Adrenal gland (tissue), 5 donors: ENCODE measurements at regions not wholly inside any gene's neighbourhood (a gene's known extent, or its start where the extent isn't known, plus 50 kb on each side); places are given as distances from the start of the nearest gene placed in this dataset.

Experiments
- POLR2A ChIP-seq, 2 donors: fragments of 450-650 bp; IDR thresholded peaks; one replicate each; pipeline ENCODE4 v1.6.1; 2017; ENCODE audit warnings: antibody characterized with exemption in 2 of 2, mild to moderate bottlenecking in 2 of 2, moderate library complexity in 1 of 2
- TF ChIP-seq, protein P1 (sequence below), 6 experiments: fragments of 450-650 bp in 4 of 6; fragments of 200-600 bp in 2 of 6; sonication (generic) in 1 of 6; IDR thresholded peaks; 1 replicate in 5 of 6; 2 replicates in 1 of 6; pipeline versions ENCODE4 v1.5.1 to v1.8.0; 2016 to 2021; ENCODE audit warnings: antibody characterized with exemption in 6 of 6, mild to moderate bottlenecking in 2 of 6, moderate library complexity in 1 of 6
- donor health status: DM: no; HTN: no; CAD: no.

DNA sequence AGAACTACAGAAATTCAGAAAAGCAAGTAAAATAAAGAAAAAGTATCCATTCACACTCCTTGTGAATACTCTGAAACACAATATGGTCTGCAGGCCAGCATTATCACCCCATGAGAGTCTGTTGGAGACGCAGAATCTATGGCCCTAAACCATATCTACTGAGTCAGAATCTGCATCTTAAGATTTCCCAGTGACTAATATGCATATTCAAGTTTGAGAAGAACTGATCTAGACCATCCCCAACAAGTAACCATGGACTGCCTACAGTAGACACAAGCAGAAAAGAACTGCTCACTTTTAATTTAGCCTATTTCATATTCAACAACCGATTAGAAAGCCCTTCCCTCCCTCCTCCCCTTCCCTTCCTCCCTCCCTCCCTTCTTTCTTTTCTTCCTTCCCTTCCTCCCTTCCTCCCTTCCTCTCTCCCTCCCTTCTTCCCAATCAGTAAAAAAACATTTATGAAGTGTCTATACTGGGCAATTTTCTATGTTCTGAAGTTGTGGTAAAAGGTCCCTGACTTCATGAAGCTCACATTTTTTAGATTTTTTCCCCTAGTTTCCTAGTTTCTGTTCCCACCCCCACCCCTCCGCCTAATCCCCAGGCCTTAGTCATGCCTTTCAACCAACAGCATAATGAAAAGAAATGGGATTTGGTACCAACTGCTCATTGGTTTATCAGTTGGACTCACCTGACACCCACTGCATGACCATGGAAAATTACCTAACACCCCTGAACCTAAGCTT is 125.2 kb downstream of the CNTN3 start:
- TF ChIP-seq, protein P1, sequence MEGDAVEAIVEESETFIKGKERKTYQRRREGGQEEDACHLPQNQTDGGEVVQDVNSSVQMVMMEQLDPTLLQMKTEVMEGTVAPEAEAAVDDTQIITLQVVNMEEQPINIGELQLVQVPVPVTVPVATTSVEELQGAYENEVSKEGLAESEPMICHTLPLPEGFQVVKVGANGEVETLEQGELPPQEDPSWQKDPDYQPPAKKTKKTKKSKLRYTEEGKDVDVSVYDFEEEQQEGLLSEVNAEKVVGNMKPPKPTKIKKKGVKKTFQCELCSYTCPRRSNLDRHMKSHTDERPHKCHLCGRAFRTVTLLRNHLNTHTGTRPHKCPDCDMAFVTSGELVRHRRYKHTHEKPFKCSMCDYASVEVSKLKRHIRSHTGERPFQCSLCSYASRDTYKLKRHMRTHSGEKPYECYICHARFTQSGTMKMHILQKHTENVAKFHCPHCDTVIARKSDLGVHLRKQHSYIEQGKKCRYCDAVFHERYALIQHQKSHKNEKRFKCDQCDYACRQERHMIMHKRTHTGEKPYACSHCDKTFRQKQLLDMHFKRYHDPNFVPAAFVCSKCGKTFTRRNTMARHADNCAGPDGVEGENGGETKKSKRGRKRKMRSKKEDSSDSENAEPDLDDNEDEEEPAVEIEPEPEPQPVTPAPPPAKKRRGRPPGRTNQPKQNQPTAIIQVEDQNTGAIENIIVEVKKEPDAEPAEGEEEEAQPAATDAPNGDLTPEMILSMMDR (IDR thresholded peaks at IDR 0.05), result no peak
- TF ChIP-seq POLR2A (IDR thresholded peaks at IDR 0.05), result no peak
